Thoracic aorta (tissue), 2 donors: ENCODE measurements at regions not wholly inside any gene's neighbourhood (a gene's known extent, or its start where the extent isn't known, plus 50 kb on each side); places are given as distances from the start of the nearest gene placed in this dataset.
A peak's percentile ranks its signal among the peaks of the same experiment; 100 is the strongest.

Experiments
- ATAC-seq: fragments of 150-250 bp; one replicate; pipeline ENCODE4 v1.8.0; 2017; ENCODE audit warnings: low read depth; ENCODE audit not compliant: insufficient number of reproducible peaks, low FRiP score
- DNase-seq: peaks from one replicate; pipeline ENCODE4 v3.0.0-alpha.2; 2020; ENCODE audit warnings: low spot score
- H3K27ac ChIP-seq, 2 donors: fragments of 200-600 bp; sonication (generic); 1 replicate in 1 of 2; 2 replicates in 1 of 2; pipeline ENCODE4 v1.5.1; 2016; ENCODE audit warnings: mild to moderate bottlenecking in 2 of 2, moderate library complexity in 2 of 2
- H3K27me3 ChIP-seq: fragments of 200-600 bp; sonication (generic); replicated peaks from 2 replicates; pipeline ENCODE4 v1.6.0; 2016; ENCODE audit warnings: mild to moderate bottlenecking; ENCODE audit not compliant: insufficient read depth
- H3K36me3 ChIP-seq: fragments of 200-600 bp; sonication (generic); one replicate; pipeline ENCODE4 v1.5.1; 2016
- H3K4me1 ChIP-seq, 2 donors: fragments of 200-600 bp; sonication (generic); 1 replicate in 1 of 2; 2 replicates in 1 of 2; pipeline versions ENCODE4 v1.5.1 to v1.6.0; 2016; ENCODE audit warnings: low read depth in 2 of 2, mild to moderate bottlenecking in 1 of 2; ENCODE audit not compliant: control insufficient read depth in 1 of 2
- H3K4me3 ChIP-seq: fragments of 200-600 bp; sonication (generic); 2 replicates; pipeline ENCODE4 v1.5.1; 2016; ENCODE audit warnings: mild to moderate bottlenecking
- H3K9me3 ChIP-seq: fragments of 200-600 bp; sonication (generic); 2 replicates; pipeline ENCODE4 v1.5.1; 2016
- CTCF ChIP-seq: fragments of 200-600 bp; sonication (generic); IDR thresholded peaks from one replicate; pipeline ENCODE4 v1.5.1; 2019; ENCODE audit warnings: antibody characterized with exemption

GRCh38 chr2:145068509-145068908 is 548.6 kb upstream of the ZEB2 start:
- no peak for TF ChIP-seq CTCF
- Histone ChIP-seq H3K4me3 (no peak overlapping the region), H3K27me3 (no peaks in the 10 kb centered on the region), H3K27ac (no peak overlapping the region), H3K9me3 (no peaks in the 10 kb centered on the region), H3K36me3 (no peaks in the 10 kb centered on the region), H3K4me1 (peaks cover 13 to 37% of the 10 kb centered on the region in 2 donors)
- no peak for ATAC-seq
- no peak for DNase-seq

DNA sequence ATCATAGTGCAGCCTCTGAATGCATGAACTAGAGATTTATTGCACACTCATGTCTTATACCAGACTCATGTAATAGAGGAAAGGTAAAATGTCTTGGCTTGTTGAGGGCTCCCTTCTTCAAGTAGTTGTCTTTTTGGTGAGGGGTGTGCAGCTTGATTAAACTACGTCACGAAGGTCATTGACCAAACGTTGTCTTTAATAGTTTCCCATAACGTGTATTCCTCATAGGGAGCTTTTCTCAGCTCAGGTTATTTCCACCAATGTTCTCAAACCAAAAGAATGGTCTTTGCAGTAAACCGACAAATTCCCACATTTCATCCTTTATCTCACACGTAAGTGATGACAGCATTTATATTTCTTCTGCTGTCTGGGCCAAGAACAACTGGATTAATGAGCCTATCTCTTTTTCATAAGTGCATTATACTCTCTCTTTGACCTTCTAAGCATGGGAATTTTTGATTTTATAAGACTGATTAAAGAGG is 547.7 kb upstream of the ZEB2 start:
- Histone ChIP-seq H3K4me3 (no peak overlapping the region), H3K9me3 (no peaks in the 10 kb centered on the region), H3K27ac (no peak overlapping the region), H3K36me3 (no peaks in the 10 kb centered on the region), H3K4me1 (peaks cover 13 to 37% of the 10 kb centered on the region in 2 donors), H3K27me3 (no peaks in the 10 kb centered on the region)
- ATAC-seq (no peak), DNase-seq (no peak)
- no peak for TF ChIP-seq CTCF

DNA sequence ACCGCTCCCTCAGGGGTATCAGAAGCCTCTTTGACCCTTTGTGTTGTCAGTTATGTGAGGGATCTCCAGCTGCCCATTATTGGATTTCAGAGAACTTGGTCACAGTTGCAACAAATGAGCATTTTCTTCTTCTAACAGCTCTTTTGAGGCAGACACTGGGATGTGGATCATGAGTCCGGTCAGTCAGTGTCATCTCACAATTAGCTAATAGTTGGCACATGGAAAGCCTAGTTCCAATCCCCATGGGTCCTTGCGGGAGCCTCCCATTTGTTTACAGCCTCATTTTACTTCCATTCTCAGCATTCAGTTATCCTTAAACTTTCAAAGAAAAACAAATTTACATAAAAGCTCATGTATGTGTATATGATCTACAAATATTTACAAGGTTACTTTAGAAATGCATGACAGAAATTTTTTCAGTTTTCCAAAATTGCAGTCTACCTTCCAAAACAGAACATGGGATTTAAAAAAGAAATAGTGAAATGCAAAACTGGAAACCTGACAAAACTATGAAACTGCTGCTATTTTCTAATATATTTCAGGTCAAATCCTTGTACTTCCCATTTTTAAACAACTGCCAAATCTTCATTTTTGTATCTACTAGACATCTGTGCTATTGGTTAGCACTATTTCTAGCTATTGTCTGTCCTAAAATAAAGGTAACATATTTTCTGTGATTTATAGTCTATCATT is 547.1 kb upstream of the ZEB2 start:
- ATAC-seq, result no peak

DNA sequence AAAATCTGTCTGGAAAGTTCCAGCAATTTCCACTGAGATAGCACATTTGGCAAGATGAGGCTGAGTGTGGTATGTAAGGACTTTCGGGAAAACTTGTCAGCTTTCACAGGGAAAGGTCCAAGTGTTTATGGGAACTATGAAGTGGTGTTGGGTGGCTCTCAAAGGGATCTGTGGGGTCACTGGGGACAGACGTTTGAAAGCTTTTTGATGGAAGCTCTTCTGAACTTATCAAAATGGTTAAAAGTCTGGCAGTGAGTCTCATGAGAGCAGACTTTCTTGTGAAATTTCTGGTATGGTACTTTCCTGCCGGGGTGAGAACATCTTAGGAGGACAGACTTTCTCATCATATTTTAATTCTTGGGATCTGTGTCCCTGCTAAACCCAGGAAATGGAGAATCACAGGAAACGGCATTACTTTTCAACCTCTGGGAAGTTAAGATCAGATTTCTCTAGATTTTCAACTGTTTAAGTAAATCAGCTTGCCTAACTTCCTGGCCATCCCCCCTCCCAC is 546.3 kb upstream of the ZEB2 start:
- Histone ChIP-seq H3K27ac (peak overlapping the region; percentile 52 to 67), H3K27me3 (no peaks in the 10 kb centered on the region), H3K4me3 (peak overlapping the region; percentile 33), H3K4me1 (peaks cover 13 to 37% of the 10 kb centered on the region in 2 donors), H3K36me3 (no peaks in the 10 kb centered on the region), H3K9me3 (no peaks in the 10 kb centered on the region)
- DNase-seq (no peak), ATAC-seq (no peak)
- TF ChIP-seq CTCF, result no peak

More for the DNA sequence above, 547.1 kb upstream of the ZEB2 start:
- H3K9me3 ChIP-seq, result no peaks in the 10 kb centered on the region
- no peaks in the 10 kb centered on the region for H3K27me3 ChIP-seq
- H3K27ac ChIP-seq, result peak overlapping the region; percentile 52 to 67
- DNase-seq, result no peak
- no peak for TF ChIP-seq CTCF
- no peaks in the 10 kb centered on the region for H3K36me3 ChIP-seq
- peaks cover 13 to 37% of the 10 kb centered on the region in 2 donors for H3K4me1 ChIP-seq
- peak overlapping the region; percentile 33 for H3K4me3 ChIP-seq

GRCh38 chr2:145065342-145065741 is 545.4 kb upstream of the ZEB2 start:
- DNase-seq (no peak), ATAC-seq (no peak)
- Histone ChIP-seq H3K27ac (peak overlapping the region; percentile 52 to 67), H3K4me1 (peaks cover 13 to 37% of the 10 kb centered on the region in 2 donors), H3K9me3 (no peaks in the 10 kb centered on the region), H3K27me3 (no peaks in the 10 kb centered on the region), H3K36me3 (no peaks in the 10 kb centered on the region), H3K4me3 (no peak overlapping the region)
- no peak for TF ChIP-seq CTCF
